ENCODE measurements at regions not wholly inside any gene's neighbourhood (a gene's known extent, or its start where the extent isn't known, plus 50 kb on each side); places are given as distances from the start of the nearest gene placed in this dataset.
"Not testable (repeated sequence)": the region's sequence is repeated elsewhere in the genome, so short reads cannot be mapped to it uniquely, and the experiment has no call there.

DNA sequence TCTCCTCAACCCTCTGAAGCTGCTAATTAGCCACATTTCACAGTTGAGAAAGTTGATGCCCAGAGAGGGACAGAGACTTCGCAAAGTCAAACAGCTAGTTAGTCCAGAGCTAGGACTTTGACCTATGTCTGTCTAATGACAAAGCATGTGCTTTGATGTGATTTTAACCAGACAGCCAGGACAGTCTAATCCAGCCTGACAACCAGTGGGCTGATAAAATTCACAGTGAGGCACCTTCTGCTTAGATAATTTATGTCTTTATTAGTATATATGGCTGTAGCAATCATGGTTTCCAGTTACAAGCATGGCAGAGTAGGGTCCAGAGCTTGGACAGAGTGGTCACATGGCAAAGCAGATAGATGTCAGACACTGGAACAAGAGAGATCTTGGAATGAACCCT, 133.6 kb upstream of the C1QTNF7 start:
- DNase-seq (ENCODE audit: low read depth): no peak

DNA sequence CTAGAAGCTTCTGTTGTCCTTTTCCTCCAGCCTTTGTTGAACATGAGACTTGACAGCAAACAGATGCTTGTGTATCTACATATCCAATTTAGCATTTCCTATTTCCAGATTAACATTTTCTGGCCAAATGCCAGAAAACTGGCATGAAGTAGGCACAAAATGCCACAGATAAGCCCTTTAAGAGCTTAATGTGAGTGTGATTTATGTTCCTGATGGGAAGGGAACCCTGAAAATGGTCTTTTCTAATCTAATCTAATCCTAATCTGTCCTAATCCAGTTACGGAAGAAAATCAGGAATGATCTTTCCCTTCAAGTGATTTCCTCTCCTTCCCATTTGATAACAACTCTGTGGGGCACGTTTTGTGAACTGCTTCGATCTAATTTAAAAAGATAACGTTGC, 133.0 kb upstream of the C1QTNF7 start:
- DNase-seq (ENCODE audit: low read depth): no peak

DNA sequence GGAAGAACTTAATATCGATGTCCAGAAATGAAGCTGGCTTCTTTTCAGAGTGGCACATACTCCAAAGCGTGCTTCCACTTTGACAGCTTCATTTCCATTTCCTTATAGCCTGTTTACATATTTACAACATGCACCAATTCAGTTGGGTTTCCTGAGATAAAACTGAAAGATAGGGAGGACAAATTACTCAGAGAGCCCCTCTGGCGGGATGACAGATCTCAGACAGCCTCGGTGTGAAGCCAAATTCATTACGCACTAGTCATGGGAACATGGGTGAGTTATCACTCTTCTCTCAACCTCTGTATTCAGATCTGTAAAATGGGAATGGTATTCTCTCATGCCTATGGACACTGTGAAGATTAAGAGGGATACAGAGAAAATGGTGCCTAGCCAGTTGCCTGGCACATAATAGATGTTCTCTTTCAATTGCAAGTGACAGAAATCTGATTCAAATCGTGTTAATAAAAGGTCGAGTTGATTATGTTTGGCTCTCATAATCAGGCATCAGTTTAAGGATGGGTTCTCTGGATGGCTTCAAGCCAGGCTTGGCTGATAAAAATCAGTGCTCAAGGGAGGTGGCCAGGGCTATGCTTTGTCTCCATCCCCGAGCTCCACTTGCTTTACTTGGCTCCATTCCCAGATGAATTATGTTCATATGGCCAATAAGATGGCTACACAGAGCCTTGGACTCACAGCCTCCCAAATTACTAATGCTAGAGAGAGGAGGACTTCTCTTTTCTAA, 132.2 kb upstream of the C1QTNF7 start:
- no peak for DNase-seq (ENCODE audit: low read depth)

DNA sequence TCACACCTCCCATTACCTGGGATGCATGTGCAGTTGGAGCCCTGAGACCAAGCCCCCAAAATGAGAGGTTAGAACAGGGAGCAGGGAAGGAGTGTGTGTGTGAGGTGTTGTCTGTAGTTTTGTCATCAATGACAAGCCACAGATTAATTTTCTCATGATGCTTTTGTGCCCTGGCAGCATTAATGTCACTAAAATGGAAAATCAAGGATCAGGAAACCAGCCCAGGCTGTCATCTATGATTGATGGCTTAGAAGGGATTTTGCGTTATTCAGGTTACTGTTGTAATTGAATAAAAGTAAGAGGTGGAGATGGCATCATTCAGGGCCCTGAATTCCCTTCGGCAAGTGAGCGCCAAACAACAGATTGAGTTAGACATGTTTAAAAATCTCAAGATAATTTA, 130.5 kb upstream of the C1QTNF7 start:
- no peak for DNase-seq (ENCODE audit: low read depth)

DNA sequence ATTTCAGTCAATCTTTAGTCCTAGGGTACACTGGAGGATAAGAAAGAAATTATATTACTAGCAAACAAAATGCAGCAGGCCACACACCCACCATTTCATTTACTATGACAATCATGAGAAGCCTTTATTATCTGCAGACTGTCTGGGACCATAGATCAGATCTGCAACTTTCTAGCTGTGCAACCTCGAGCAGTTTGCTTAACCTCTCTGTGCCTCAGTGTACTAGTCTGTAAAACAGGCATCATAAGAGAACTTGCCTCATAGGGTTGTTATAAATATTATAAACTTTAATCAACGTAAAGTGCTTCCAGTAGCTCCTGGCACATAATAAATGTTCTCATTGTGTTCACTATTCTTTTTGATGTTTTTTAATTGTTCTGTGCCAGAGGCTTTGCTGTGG, 128.2 kb upstream of the C1QTNF7 start:
- no peak for DNase-seq (ENCODE audit: low read depth)

DNA sequence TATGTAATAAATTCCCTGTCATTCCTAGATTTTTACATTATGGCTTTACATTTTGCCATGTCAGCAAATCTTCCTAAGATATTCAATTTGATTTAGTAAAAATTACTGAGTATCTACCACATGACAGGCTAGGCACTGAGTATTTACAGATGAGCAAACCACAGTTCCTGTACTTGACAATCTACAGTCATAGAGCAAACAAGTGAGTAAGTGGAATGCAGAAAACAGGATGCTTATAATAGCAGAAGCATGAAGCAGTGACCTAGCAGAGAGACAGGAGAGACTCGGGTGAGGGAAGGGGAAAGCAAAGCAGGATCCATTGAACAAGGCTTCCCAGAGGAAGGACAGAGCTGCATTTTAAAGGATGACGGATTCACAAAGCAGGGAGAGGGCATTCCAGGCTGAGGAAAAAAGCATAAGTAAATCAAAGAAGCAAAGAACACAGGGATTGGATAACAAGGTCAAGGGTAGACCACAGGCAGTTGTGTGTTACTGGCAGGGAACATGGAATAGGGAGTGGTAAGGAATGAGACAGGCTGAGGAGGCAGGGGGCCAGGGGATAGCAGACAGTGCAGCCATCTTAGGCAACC, 124.7 kb upstream of the C1QTNF7 start:
- DNase-seq (ENCODE audit: low read depth): no peak

DNA sequence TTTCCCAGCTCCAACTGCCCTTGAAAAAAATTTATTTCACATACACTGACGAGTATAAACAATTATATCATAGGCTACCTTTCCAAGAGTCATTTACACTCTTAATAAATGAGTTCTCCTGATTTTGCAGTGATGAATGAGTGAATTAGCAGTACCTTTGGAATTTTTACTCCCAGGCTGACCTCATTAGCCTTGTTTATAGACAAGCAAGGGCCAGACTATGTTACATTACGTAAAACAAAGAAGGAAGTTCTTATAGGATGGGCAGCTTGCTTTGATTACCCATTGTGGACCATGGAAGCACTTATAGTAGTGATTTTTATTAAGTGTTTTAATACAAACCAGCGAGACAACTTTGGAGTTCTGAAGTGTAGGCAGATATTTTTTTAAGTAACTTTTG, 112.9 kb upstream of the C1QTNF7 start:
- DNase-seq (ENCODE audit: low read depth): no peak

DNA sequence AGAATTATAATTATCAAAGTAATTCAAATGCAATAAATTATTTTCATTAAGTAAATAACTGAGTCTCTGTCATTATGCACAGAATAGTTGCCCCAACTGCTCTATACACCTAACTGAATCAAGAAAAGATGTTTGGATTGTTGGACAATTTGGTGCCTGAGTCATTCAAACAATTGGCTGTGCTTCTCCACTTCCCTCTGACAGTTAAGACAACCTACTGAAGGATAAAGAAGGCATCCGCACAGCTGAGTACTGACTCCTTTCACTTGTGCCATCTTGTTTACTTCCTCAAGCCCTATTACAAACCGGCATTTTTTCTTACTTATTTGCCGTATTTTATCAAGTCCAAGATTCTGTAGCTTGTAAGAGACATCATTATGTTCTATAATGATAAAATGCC, 110.6 kb upstream of the C1QTNF7 start:
- DNase-seq (ENCODE audit: low read depth): no peak

DNA sequence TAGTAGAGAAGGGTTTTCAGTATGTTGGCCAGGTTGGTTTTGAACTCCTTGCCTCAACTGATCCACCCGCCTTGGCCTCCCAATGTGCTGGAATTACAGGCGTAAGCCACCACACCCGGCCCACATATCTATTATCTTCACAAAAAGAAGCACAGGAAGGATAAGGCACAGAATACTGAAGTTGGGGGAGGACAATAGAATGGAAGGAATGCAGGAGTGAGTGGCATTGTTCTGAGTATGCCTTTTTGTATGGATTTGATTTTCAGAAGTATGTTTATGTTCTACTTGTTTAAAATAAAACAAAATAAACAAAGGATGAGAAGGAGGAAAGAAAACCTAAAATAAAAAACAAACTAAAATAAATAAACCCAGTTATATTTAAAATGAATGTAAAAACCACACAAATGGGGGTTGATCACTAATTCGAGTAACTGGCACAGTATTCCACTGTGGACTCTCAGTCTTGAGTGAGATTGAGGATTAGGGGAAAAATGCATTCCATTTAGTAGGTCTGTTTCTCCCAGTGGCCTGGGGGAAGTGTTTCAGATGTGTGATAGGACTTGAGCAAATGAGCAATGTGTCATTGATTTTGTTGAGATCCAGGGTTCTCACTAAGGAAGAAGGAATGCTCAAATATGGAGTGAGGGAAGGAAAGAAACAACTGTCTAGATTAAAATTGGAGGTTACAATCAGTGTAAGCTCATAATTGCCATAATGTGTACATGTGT, 109.0 kb upstream of the C1QTNF7 start:
- DNase-seq (ENCODE audit: low read depth): no peak

DNA sequence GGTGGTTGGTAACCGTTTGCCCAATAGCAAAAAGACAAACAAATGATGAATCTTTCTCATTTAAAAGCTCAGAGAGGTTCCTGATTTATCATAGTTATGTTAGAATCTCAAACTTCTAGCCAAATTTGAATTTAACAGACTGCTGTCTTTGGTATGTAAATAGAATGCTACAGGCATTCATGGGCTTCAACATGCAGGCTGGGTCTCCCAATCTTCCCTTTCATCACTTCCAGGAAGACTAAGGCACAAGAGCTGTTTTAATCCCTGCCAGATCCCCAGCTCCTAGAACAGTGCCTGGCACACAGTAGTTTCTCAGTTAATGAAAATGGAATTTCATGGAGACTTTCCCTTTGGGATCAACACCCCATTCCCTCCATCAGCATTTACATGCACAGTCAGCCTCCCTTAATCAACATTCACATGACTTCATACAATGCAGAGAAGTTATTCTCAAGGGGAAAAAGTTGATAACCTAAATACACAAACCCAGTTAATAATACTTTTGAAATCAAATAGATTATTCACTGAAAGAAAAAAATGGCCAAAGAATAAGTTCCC, 107.6 kb upstream of the C1QTNF7 start:
- no peak for DNase-seq (ENCODE audit: low read depth)

DNA sequence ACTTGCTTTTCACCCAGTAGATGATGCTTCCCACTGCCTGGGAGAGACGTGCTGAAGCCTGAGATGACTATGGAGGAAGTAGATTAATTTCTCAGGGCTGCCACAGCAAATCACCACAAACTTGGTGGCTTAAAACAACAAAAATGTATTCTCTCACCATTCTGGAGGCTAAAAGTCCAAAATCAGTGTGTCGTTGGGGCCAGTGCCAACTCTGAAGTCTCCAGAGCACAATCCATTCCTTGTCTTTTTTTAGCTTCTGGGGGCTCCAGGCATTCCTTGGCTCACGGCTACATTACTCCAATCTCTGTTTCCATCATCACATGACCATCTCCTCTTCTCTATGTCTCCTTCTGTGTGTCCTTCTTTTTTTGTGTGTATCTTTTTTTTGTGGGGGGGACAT, 105.8 kb upstream of the C1QTNF7 start:
- no peak for DNase-seq (ENCODE audit: low read depth)

DNA sequence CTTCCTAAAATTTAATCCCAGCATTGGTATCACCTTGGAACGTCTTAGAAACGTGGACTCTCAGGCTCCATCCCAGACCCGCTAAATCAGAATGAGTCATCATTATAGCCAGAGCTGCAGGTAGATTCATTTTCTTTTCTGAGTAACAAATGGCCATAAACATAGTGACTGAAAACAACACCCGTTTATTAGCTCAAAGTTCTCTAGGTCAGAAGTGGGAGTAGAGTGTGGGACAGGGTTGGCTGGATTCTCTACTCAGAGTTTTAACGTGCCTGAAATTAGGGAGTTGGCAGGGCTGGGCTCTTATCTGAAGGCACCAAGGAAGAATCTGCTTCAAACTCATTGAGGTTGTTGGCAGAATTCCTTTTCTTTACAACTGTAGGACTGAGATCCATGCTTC, 101.8 kb upstream of the C1QTNF7 start:
- DNase-seq (ENCODE audit: low read depth): no peak

DNA sequence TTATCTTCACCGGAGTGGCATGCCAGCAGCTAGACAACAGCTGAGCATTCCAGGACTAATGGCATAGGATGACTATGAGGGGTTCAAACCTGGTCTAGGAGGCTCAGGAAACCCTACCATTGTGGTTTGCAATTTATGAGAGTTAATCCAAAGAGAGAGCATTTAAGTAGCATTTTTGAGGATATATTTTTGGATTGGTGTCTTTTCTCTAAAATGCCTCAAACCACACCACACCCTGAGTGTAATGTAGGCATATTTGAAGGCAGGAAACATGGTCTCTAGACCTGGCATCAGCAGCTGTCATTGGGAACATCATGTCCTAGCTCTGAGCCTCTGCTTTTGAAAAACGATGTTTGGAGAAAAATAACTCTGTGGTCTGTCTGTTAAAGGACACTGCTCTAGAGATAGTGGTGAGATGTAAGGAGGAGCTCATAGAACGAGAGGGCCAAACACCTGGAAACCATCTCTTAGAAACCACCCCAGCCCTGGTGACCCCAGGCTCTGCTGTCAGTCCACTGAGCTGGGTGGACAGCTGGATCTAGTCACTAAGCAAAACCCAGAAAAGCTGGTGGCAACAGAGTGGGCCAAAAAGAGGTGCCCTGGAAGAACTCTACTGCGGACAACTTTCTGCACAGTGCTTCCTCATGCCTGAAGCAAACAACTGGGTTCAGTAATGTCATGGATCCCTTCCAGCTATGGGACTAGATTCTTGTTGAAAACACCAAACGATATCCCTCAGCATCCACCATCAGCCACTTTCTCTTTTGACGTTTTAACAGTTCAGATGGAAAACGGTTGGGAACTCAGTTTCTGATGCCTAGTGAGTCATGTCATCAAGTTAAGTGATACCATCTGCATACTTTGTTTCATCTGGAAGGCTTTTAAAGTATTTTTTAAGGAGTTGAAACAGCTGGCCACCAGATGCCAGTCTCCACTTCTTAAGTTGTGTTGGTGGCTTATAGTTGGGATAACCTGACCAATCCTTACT, 100.2 kb upstream of the C1QTNF7 start:
- DNase-seq (ENCODE audit: low read depth): no peak

DNA sequence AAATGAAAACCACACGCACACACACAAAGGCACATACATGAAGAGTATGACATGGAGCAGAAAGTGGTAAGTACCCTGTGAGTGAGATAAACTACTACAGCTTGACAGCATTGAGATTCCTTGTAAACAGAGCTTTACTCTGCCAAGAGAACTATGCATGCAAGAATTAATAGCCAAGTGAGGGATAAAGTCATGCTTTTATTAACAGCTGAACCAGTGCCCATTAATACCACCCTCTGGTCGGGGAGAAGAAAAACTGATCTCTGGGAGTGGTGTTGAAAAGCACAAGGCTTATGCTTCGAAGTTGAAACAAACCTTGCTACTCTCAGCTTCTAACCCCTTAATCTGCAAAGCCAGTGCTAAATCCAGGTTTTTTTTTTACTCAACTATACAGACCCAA, 95.9 kb upstream of the C1QTNF7 start:
- no peak for DNase-seq (ENCODE audit: low read depth)

DNA sequence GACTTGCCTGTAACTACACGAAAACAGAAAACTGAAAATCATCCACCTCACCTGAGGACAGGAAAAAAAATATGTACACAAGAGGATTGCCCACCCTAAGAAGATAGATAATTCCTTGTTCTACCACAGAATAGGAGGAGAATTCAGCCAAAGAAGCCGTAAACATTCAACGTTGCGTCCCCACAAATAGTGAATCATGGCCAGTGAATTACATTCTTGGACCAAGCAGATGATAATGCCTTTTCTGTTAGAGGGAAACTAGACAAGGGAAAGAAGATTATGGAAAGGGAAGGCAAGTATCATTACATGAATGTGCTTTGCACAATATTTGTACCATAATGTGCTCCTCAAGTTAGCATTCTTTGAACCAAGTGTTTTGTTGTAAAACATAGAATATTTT, 95.5 kb upstream of the C1QTNF7 start:
- no peak for DNase-seq (ENCODE audit: low read depth)

DNA sequence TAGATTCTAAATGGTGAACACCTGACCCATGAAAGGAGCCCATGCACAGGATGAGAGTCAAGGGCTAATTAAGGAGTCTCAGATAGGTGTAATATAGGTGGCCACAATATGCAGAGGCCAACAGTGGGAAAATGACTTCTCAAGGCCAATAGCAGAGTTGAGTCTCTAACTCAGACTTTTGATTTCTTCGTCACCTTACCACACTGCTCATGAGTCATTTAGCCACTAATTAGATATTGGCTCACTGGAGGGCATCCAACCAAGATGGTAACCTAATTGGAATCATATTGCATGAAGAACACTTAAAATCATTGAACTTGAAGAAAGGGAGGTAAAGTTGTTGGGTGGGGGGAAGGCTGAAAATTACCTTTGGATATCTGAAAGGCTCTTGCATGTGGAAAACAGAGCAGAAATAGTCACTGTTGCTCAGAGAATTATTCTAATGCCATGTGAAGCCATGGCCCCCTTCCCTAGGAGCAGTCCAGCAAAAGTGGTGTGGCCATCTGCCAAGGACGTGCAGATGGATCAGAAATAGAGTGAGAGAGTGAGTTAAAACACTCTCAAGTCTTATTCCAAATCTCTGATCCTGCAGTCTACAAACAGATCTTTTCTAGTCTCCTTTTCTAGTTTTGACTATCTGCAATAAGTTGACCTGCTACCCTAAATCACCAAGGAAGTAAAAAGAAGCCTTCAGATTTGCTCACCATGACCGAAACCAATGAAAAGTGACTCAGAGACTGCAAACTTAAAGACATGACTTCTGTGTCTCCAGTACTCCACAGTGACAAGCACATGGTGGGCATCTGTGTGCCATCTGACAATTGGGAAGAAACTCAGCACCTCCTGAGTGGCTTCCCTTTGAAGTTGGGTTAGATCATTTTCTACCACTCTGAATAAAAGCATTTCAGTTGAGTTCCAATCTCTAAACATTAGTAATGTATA, 93.9 kb upstream of the C1QTNF7 start:
- no peak for DNase-seq (ENCODE audit: low read depth)

DNA sequence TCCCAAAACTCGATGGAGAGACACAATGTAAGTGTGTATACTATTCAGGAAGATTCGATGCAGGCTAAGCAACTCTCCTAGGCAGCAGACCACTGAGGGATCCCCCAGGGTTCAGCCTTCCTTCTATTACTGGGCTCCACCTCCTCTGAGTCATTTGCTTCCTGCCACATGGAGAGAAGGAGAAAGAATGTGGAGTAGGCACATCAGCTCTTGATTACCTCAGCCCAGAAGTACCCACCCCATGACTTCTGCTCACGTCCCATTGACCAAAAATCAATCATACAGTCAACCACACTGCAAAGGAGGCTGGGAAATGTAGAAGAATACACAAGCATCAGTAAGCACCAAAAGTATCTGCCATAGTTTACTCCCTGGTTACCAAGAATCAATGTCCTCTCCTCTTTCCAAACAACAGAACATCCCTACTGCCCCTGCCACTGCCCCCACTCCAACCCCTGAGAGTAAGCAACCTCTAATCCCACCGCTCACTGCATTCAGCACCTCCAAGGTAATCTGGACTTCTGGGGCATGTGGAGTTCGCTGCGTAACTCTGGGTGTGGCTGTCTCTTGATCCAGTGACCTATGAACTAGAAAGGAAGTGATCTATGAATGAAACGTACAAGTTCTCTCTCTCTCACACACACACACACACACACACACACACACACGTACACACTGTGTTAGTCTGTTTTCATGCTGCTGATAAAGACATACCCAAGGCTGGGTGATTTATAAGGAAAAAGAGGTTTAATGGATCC, 91.2 kb upstream of the C1QTNF7 start:
- peak; percentile 27 for DNase-seq (ENCODE audit: low read depth)

DNA sequence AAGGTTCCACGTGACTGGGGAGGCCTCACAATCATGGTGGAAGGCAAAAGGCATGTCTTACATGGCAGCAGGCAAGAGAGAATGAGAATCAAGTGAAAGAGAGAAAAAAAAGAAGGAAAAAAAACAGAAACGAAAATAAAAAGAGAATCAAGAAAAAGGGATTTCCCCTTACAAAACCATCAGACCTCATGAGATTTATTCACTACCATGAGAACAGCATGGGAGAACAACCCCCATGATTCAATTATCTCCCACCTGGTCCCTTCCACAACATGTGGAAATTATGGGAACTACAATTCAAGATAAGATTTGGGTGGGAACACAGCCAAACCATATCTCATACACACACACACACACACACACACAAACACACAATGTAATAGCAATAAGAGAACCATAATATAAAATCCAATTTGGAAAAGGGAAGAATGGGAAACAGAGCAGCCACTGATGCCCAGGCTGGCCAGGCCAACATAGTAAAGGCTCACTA, 90.6 kb upstream of the C1QTNF7 start:
- DNase-seq (ENCODE audit: low read depth): not testable (repeated sequence)

DNA sequence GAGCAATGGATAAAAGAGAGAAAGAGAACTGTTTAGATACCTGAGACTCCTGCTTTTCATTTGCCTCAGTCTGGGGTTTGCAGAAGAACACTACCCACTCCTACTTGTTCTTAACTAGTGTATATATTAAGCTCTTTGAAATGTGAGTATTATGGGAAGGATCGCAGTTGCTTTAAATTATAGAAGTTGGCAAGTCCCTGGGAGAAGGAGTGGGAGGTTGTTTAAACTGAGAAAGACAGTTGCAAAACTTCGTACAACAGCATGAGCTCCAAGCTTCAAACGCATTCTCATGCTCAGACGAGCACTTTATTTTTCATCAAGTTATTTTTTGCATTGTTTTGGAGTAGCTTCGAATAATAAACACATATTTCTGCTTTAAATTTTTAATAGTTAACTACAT, 88.1 kb upstream of the C1QTNF7 start:
- DNase-seq (ENCODE audit: low read depth): no peak

DNA sequence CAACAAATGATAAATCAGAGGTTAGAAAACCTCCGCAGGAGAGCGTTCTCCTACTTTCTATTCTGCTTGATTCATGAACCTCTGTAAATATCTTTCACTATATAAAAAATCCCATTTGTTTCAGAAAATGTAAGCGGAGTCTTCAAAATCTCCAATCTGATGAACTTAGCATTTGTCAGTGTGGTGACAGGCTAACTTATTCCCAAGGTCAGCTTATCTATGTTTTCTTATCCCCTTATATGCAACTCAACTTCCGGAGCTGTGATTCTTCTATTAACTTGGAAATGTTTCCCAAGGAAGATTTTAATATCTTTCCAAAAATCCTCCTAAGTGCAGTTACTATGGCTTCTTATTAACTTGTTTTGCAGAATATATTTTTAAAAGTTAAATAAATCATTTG, 87.5 kb upstream of the C1QTNF7 start:
- DNase-seq (ENCODE audit: low read depth): no peak

Measured in HS-27A (cell line).